Activated T-cell treated with anti-CD3 and anti-CD28 coated beads, Interleukin-2, amount 50 U/mL, for 48 hours (primary cell): ENCODE measurements at regions not wholly inside any gene's neighbourhood (a gene's known extent, or its start where the extent isn't known, plus 50 kb on each side); places are given as distances from the start of the nearest gene placed in this dataset.
A peak's percentile ranks its signal among the peaks of the same experiment; 100 is the strongest.

Experiments
- DNase-seq, 2 experiments: peaks; one replicate each; pipeline ENCODE4 v3.0.0-alpha.2; 2020

DNA sequence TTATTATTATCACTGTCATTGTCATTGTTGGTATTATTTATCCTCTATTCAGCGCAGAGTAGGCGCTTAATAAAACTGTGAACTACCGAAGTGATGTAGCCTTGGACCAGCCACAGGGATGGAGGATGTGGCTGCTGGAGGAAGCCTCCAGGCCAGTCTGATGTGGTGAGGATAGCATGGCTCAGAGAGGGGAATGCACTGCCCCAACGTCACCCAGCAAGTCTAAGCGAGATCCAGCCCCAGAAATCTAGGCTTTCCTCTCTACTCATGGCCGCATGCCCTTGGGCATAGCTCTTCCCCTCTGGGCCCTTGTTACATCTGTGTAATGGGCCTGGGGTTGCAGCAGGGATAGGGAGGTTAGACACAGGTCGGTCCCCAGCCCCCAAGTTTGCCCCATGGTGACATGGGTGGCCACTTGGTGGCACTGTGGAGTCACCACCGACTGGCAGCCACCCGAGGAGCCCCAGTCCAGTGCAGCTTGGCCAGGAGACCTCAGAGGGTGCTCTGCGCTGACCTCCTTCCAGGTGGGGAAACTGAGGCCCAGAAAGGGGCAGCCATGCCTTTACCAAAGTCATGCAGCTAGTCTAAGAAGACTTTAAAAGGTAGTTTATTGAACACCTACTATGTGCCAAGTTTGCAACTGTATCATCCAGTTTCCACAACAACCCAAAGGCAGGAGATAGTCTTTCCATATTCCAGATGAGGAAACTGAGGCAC, 395.7 kb downstream of the MN1 start:
- peak; percentile 53 to 57 for DNase-seq

DNA sequence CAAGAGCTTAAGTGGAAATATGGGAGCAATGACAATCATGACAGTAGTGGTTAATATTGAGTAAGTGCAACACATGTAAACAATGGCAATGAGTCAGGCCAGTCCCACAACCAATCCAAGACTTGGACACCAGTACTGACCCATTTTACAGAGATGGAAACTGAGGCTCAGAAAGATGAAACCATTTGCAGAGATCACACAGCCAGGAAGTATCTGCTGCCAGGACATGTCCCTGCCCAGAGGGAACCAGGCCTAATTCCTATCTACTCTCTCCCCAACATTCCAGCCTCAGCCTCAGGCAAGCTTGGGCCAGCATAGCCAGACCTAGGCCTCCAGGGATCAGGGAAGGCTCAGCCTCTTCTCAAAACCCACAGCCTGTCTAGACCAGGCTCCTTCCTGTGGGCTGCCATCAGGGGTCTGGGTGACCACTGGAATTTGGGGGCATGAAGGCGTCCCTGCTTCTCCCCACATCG, 395.1 kb downstream of the MN1 start:
- no peak for DNase-seq

GRCh38 chr22:27407369-27407985, 394.1 kb downstream of the MN1 start:
- DNase-seq, result no peak

- DNase-seq, result no peak
Observed at GRCh38 chr22:27408068-27408467, 393.5 kb downstream of the MN1 start.

DNA sequence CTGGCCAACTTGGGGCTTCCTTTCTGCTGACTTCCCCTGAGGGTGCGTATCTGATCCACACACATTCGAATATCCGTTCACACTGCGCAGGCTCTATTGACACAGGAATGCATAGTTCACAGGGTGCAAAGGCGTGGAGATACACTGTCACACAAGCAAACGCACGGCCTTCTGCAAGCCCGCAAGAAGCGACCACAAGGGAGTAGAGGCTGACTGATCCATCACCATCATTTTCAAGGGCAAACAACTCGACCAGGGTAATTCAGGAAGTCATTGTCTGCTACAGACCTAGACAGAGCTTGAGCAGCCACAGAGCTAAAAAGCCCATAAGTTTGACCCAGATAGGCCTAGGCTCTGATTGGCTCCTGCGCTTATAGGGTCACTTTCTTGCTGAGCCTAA, 392.3 kb downstream of the MN1 start:
- no peak for DNase-seq

GRCh38 chr22:27412866-27413445, 388.6 kb downstream of the MN1 start:
- DNase-seq, result no peak

- DNase-seq, result no peak
Observed at GRCh38 chr22:27413702-27414101, 387.9 kb downstream of the MN1 start.

DNA sequence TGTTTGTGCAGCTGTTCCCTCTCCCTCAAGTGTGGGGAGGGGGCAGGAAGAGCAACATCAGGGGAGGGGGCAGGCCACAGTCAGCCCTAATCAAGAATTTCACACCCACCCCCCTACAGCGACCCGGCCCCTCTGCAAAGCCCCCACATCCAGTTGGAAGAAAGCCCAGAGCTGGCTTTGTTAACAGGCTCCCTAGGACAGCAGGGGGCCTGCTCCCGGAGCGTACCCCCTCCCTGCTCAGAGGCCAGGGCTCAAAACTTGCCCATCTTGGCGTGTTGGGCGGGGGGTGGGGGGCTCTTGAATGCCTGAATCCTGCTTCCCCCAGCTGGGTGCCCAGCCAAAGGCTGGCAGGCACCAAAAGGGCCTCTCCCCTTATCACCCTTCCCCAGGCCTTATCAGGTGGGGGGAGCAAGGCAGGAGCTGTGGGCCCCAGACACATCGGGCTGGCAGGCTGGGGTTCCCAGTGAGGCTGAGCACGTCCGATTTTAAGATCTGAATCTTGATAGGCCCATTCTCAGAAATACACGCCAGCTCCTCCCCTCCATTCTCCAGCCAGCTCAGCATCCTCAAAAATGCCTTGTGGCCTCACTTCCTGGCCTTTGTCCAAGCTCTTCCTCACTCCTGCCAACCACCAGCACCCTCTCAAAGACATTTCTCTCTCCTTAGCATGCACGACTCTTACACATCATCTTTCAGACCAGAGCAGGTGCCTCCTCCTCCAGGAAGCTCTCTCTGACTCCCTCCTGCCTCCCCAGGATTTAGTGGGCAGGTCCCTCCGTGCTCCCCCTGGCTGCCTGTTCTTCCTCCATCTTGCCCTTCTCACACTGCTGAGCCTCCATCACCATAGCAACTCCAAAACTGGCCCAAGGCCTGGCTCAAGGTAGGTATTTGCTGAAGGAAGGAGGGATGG, 384.8 kb downstream of the MN1 start:
- no peak for DNase-seq

GRCh38 chr22:27417421-27417814, 384.1 kb downstream of the MN1 start:
- no peak for DNase-seq

GRCh38 chr22:27418261-27418660, 383.3 kb downstream of the MN1 start:
- DNase-seq, result no peak

- DNase-seq, result no peak
Observed at GRCh38 chr22:27419473-27419872, 382.1 kb downstream of the MN1 start.

GRCh38 chr22:27420195-27420816, 381.2 kb downstream of the MN1 start:
- no peak for DNase-seq

GRCh38 chr22:27420817-27421361, 380.7 kb downstream of the MN1 start:
- no peak for DNase-seq

DNA sequence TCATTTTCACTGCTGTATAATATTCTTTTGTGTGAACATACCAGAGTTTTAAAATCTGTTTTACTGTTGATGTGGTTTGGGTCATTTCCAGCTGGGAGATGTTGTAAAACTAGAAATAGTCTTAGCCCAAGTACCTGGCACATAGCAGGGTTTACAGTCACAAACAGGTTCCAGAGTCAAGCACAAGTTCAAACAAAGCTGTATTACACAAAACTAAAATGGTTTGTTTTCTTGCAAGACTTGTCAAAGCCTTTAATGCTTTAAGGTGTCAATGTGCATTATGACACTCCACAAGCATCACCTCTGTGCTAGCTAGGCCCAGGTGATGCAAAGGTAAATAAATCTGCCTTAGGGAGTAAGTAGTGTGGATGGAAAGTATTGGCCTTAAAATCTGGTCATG, 379.1 kb downstream of the MN1 start:
- DNase-seq, result no peak

DNA sequence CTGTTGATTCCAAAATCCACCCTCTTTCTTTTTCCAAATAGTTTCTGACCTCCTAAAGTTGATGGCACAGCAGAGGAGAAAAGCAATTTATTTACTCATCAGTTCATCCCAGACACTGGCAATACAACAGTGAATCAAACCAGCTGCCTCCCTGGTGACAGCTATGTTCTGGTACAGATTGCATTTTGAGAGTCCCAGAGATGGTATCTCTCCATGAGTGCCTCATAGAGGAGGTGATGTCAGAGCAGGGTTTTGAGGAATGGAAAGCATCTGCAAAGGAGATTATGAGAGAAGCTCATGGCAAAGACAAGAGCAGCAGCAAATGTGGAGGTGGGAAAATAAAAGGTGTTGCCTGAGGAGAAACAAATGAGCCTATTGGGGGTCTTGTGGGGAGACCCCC, 377.2 kb downstream of the MN1 start:
- DNase-seq, result no peak

DNA sequence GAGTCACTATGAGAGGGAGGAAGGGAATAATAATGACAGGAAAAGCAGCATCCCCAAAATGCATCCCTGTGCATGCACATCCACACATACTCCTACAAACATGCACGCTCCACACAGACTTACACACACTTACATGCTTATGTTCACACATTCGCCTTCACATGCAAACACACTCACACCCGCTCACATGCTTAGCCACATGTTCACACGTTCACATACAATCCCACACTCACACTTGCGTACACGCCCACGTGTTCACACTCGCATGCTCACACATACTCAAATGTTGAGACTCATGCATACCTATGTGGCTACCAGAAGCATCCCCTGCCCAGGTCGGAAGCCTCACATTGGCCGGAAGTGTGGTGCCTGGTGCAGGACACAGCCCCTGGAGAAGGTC, 372.1 kb downstream of the MN1 start:
- DNase-seq, result no peak

DNA sequence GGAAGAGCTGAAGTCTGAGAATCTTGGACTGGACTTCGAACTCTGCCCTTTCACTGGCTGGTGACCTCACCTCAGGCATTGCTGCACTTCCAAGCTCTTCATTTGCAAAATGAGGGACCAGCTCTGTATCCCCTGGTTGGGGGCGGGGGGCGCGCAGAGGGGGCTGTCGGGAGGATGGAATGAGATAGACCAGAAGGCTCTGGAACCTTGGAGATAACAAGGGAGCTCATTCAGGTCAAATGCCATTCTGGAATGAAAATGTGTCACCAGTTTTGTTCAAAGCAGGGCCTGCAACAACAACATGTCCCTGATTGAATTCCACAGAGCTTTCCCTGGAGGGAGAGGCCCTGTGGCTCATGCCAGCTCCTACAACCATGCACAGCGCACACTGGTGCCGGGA, 370.5 kb downstream of the MN1 start:
- no peak for DNase-seq

DNA sequence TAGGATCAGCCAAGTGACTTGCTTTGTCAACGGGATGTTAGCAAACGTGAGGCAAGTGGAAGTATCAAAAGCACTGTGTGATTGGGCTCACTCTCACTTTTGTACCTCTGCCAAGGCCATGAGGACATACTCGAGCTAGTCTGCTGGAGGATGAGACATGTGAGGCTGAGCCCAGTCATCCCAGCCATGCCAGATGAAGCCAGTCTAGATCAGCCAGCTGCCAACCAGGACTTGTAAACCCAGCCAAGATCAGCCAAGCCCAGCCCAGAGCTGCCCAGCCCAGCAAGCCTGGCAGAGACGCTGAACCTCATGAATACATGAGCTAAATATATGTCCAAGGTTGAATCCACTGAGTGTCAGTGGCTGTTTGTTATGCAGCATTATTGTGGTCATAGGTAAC, 369.7 kb downstream of the MN1 start:
- no peak for DNase-seq

- no peak for DNase-seq
Observed at GRCh38 chr22:27433099-27433498, 368.5 kb downstream of the MN1 start.

- DNase-seq, result no peak
Observed at GRCh38 chr22:27433585-27434190, 367.9 kb downstream of the MN1 start.

DNA sequence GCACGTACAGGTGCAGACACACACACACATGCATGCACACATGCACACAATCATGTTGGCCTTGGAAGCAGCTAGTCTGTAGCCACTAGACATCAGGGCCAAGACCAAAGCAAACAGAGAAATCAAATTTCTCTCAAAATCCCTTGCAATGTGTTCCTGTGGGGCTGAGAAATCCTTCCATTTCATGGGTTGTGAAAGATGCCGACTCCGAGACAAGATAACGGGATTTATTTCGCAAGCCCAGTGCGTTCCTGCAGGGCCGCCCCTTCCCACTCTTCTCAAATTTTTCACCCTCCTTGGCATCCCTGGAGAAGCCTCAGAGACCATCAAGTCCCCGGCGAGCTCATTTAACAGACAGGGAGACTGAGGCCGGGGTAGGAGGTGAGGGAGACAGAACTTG, 366.7 kb downstream of the MN1 start:
- no peak for DNase-seq
